ENCODE measurements at regions not wholly inside any gene's neighbourhood (a gene's known extent, or its start where the extent isn't known, plus 50 kb on each side); places are given as distances from the start of the nearest gene placed in this dataset.

GRCh38 chr1:187837787-187838186 is 1009.0 kb downstream of the PLA2G4A start:
- no peak overlapping the region for H3K4me3 ChIP-seq (ENCODE audit: low read depth, low read length)
- TF ChIP-seq CTCF (conservative IDR thresholded peaks at IDR 0.05; ENCODE audit: low read depth, low read length) = no peak
- no peak for DNase-seq (ENCODE audit: low read depth)

- H3K4me3 ChIP-seq (ENCODE audit: low read depth, low read length) = no peak overlapping the region
- DNase-seq (ENCODE audit: low read depth) = no peak
- no peak for TF ChIP-seq CTCF (conservative IDR thresholded peaks at IDR 0.05; ENCODE audit: low read depth, low read length)
Measured at GRCh38 chr1:187838335-187839293, 1009.9 kb downstream of the PLA2G4A start.

- H3K4me3 ChIP-seq (ENCODE audit: low read depth, low read length) = no peak overlapping the region
- no peak for DNase-seq (ENCODE audit: low read depth)
Measured at GRCh38 chr1:187839873-187840272, 1011.1 kb downstream of the PLA2G4A start.

GRCh38 chr1:187840557-187840956 is 1011.8 kb downstream of the PLA2G4A start:
- DNase-seq (ENCODE audit: low read depth) = peak; percentile 59
- TF ChIP-seq CTCF (conservative IDR thresholded peaks at IDR 0.05; ENCODE audit: low read depth, low read length) = no peak
- no peak overlapping the region for H3K4me3 ChIP-seq (ENCODE audit: low read depth, low read length)

More at GRCh38 chr1:187839873-187840272, 1011.1 kb downstream of the PLA2G4A start:
- TF ChIP-seq CTCF (conservative IDR thresholded peaks at IDR 0.05; ENCODE audit: low read depth, low read length) = no peak

- peak; percentile 67 for DNase-seq (ENCODE audit: low read depth)
- no peak overlapping the region for H3K4me3 ChIP-seq (ENCODE audit: low read depth, low read length)
- no peak for TF ChIP-seq CTCF (conservative IDR thresholded peaks at IDR 0.05; ENCODE audit: low read depth, low read length)
Measured at GRCh38 chr1:187842406-187843165, 1013.8 kb downstream of the PLA2G4A start.

- H3K4me3 ChIP-seq (ENCODE audit: low read depth, low read length) = no peak overlapping the region
- TF ChIP-seq CTCF (conservative IDR thresholded peaks at IDR 0.05; ENCODE audit: low read depth, low read length) = no peak
- no peak for DNase-seq (ENCODE audit: low read depth)
Measured at GRCh38 chr1:187844313-187844712, 1015.6 kb downstream of the PLA2G4A start.

Data from choroid plexus epithelial cell (primary cell).